SJCRH30 (cell line): ENCODE measurements at regions not wholly inside any gene's neighbourhood (a gene's known extent, or its start where the extent isn't known, plus 50 kb on each side); places are given as distances from the start of the nearest gene placed in this dataset.
"Not testable (repeated sequence)": the region's sequence is repeated elsewhere in the genome, so short reads cannot be mapped to it uniquely, and the experiment has no call there.

Source experiments
- DNase-seq, 2 experiments: peaks; one replicate each; pipeline ENCODE4 v3.0.0-alpha.2; 2015 to 2020
- H3K27ac ChIP-seq: fragments of 250-450 bp; sonication (Bioruptor Pico); 2 replicates; pipeline ENCODE4 v1.5.1; 2020; ENCODE audit warnings: mild to moderate bottlenecking, moderate library complexity
- H3K27me3 ChIP-seq: fragments of 250-450 bp; sonication (Bioruptor Pico); 2 replicates; pipeline ENCODE4 v1.5.1; 2020; ENCODE audit warnings: mild to moderate bottlenecking, moderate library complexity
- H3K36me3 ChIP-seq: fragments of 250-450 bp; sonication (Bioruptor Pico); 2 replicates; pipeline ENCODE4 v1.5.1; 2020; ENCODE audit warnings: mild to moderate bottlenecking, moderate library complexity
- H3K4me1 ChIP-seq: fragments of 250-450 bp; sonication (Bioruptor Pico); 2 replicates; pipeline ENCODE4 v1.5.1; 2020; ENCODE audit warnings: mild to moderate bottlenecking, moderate library complexity
- H3K4me3 ChIP-seq: fragments of 250-450 bp; sonication (Bioruptor Pico); 2 replicates; pipeline ENCODE4 v1.5.1; 2020; ENCODE audit warnings: mild to moderate bottlenecking, moderate library complexity
- H3K9me3 ChIP-seq: fragments of 250-450 bp; sonication (Bioruptor Pico); replicated peaks from 2 replicates; pipeline ENCODE4 v1.5.1; 2020; ENCODE audit warnings: mild to moderate bottlenecking, moderate library complexity

GRCh38 chr20:54995553-54995952 is 520.2 kb downstream of the DOK5 start:
- Histone ChIP-seq H3K4me1 (no peaks in the 10 kb centered on the region), H3K4me3 (no peak overlapping the region), H3K9me3 (no peaks in the 10 kb centered on the region), H3K27me3 (peaks cover 7% of the 10 kb centered on the region), H3K36me3 (no peaks in the 10 kb centered on the region), H3K27ac (no peak overlapping the region)
- DNase-seq: no peak

DNA sequence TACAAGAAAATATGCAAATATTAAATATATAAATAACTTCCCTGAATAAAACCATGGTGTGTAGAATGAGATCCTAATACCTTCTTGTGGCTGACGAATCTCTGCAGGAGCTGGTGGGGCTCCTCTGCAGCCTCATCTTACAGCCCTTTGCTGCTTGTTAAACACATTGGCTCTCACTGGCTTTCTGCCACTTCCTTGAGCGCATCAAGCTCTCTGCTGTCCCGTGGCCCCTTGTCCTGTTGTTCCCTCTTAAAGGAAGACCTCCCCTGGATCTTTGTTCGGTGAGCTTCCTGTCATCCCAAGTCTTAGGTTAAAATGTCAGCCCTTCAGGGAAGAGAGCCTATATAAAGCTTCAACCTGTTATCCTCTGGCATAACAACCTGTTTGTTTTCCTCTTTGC is 519.6 kb downstream of the DOK5 start:
- peak in 1 of 2 experiments; percentile 16 for DNase-seq
- H3K27ac ChIP-seq: no peak overlapping the region
- no peaks in the 10 kb centered on the region for H3K9me3 ChIP-seq
- H3K36me3 ChIP-seq: no peaks in the 10 kb centered on the region
- peaks cover 7% of the 10 kb centered on the region for H3K27me3 ChIP-seq
- H3K4me3 ChIP-seq: no peak overlapping the region
- no peaks in the 10 kb centered on the region for H3K4me1 ChIP-seq

- no peak overlapping the region for H3K27ac ChIP-seq
- DNase-seq: no peak
- H3K9me3 ChIP-seq: no peaks in the 10 kb centered on the region
- H3K27me3 ChIP-seq: peaks cover 15% of the 10 kb centered on the region; the same call in 1 of the 2 replicates
- no peaks in the 10 kb centered on the region for H3K4me1 ChIP-seq
- no peak overlapping the region for H3K4me3 ChIP-seq
- no peaks in the 10 kb centered on the region for H3K36me3 ChIP-seq
Measured at GRCh38 chr20:54985091-54985490, 509.7 kb downstream of the DOK5 start.

GRCh38 chr20:54984104-54984448 is 508.7 kb downstream of the DOK5 start:
- Histone ChIP-seq H3K4me3 (no peak overlapping the region), H3K4me1 (no peaks in the 10 kb centered on the region), H3K27ac (no peak overlapping the region), H3K9me3 (no peaks in the 10 kb centered on the region), H3K27me3 (peaks cover 15% of the 10 kb centered on the region; the same call in 1 of the 2 replicates), H3K36me3 (no peaks in the 10 kb centered on the region)
- no peak for DNase-seq

- H3K36me3 ChIP-seq, DNase-seq, H3K27ac ChIP-seq, H3K4me1 ChIP-seq, H3K4me3 ChIP-seq, H3K9me3 ChIP-seq: not testable (repeated sequence)
- H3K27me3 ChIP-seq: peaks cover 15% of the 10 kb centered on the region; the same call in 1 of the 2 replicates
Measured at GRCh38 chr20:54983394-54984103, 508.2 kb downstream of the DOK5 start.

DNA sequence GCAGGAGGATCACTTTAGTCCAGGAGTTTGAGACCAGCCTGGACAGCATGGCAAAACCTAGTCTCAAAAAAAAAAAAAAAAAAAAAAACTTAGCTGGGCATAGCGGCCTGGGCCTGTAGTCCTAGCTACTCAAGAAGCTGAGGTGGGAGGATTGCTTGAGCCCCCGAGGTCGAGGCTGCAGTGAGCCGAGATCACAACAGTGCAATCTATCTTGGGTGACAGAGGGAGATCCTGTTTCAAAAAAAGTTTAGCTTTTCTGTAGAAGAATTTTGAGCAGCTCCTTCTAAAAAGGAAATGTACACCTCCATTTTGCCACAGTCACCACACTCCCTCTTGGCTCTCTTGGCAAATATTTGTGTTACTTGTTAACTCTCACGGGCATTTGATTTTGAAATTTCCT is 505.8 kb downstream of the DOK5 start:
- no peak overlapping the region for H3K27ac ChIP-seq
- no peak for DNase-seq
- H3K9me3 ChIP-seq: no peaks in the 10 kb centered on the region
- H3K36me3 ChIP-seq: no peaks in the 10 kb centered on the region
- no peak overlapping the region for H3K4me3 ChIP-seq
- H3K27me3 ChIP-seq: peaks cover 15% of the 10 kb centered on the region; the same call in 1 of the 2 replicates
- no peaks in the 10 kb centered on the region for H3K4me1 ChIP-seq

- Histone ChIP-seq H3K4me3 (no peak overlapping the region), H3K27me3 (peaks cover 15% of the 10 kb centered on the region; the same call in 1 of the 2 replicates), H3K36me3 (no peaks in the 10 kb centered on the region), H3K27ac (no peak overlapping the region), H3K4me1 (no peaks in the 10 kb centered on the region), H3K9me3 (no peaks in the 10 kb centered on the region)
- peak in 1 of 2 experiments; percentile 61 for DNase-seq
Measured at GRCh38 chr20:54980103-54980960, 504.9 kb downstream of the DOK5 start.

DNA sequence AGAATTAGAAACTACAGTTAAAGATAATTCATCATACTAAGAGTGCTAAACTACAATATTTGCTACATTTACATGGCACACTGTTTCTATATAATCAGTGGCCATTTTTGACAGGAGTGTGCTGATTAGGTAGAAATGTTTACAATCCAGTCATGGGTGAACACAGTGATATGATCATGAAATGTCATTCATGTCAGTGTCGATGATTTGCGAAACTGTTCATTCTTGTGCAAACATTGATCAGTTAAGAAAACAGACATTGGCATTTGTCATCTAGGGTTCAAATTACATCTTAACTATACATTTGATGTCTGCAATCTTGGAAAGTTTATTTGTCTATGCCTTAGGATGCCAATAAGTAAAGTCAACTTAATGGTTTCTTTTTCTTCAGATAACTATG is 474.9 kb downstream of the DOK5 start:
- no peak overlapping the region for H3K4me3 ChIP-seq

GRCh38 chr20:54941666-54942065 is 466.3 kb downstream of the DOK5 start:
- H3K9me3 ChIP-seq: no peaks in the 10 kb centered on the region
- H3K27me3 ChIP-seq: no peaks in the 10 kb centered on the region; the same call in 1 of the 2 replicates
- no peaks in the 10 kb centered on the region; the same call in 1 of the 2 replicates for H3K36me3 ChIP-seq
- DNase-seq: no peak
- no peak overlapping the region for H3K27ac ChIP-seq
- H3K4me1 ChIP-seq: no peaks in the 10 kb centered on the region
- no peak overlapping the region for H3K4me3 ChIP-seq

More for the DNA sequence above, 474.9 kb downstream of the DOK5 start:
- no peak for DNase-seq
- no peaks in the 10 kb centered on the region for H3K9me3 ChIP-seq
- H3K4me1 ChIP-seq: no peaks in the 10 kb centered on the region
- no peaks in the 10 kb centered on the region for H3K36me3 ChIP-seq
- no peak overlapping the region for H3K27ac ChIP-seq
- H3K27me3 ChIP-seq: no peaks in the 10 kb centered on the region; the same call in none of the 2 replicates

- H3K4me3 ChIP-seq: no peak overlapping the region
Measured at GRCh38 chr20:54940522-54940921, 465.1 kb downstream of the DOK5 start.

GRCh38 chr20:54938707-54939106 is 463.3 kb downstream of the DOK5 start:
- no peaks in the 10 kb centered on the region for H3K36me3 ChIP-seq
- H3K4me3 ChIP-seq: no peak overlapping the region
- no peak for DNase-seq
- H3K27ac ChIP-seq: no peak overlapping the region
- no peaks in the 10 kb centered on the region for H3K9me3 ChIP-seq
- no peaks in the 10 kb centered on the region for H3K4me1 ChIP-seq
- H3K27me3 ChIP-seq: no peaks in the 10 kb centered on the region; the same call in none of the 2 replicates

More at GRCh38 chr20:54940522-54940921, 465.1 kb downstream of the DOK5 start:
- H3K27me3 ChIP-seq: no peaks in the 10 kb centered on the region; the same call in none of the 2 replicates
- H3K27ac ChIP-seq: no peak overlapping the region
- H3K9me3 ChIP-seq: no peaks in the 10 kb centered on the region
- H3K4me1 ChIP-seq: no peaks in the 10 kb centered on the region
- no peak for DNase-seq
- no peaks in the 10 kb centered on the region; the same call in 1 of the 2 replicates for H3K36me3 ChIP-seq

GRCh38 chr20:54933212-54933904 is 458.0 kb downstream of the DOK5 start:
- no peaks in the 10 kb centered on the region for H3K9me3 ChIP-seq
- no peak for DNase-seq
- no peaks in the 10 kb centered on the region for H3K36me3 ChIP-seq
- H3K4me1 ChIP-seq: no peaks in the 10 kb centered on the region
- H3K27me3 ChIP-seq: peaks cover 8% of the 10 kb centered on the region
- H3K27ac ChIP-seq: no peak overlapping the region
- no peak overlapping the region for H3K4me3 ChIP-seq

DNA sequence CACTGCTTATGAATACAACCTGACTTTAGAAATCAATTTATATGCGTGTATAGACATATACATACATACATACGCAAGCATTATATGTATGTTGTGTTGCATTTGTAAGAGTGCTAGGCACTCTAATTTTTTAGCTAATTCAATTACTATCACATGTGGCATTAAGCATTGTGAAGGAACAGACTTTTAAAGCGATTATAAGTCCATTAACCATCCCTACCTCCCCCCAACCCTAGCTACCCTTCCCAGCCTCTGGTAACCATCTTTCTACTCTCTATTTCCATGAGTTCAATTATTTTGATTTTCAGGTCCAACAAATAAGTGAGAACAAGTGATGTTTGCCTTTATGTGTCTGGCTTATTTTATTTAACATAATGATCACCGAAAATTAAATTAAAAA is 453.8 kb downstream of the DOK5 start:
- H3K36me3 ChIP-seq: no peaks in the 10 kb centered on the region
- peaks cover 13% of the 10 kb centered on the region for H3K27me3 ChIP-seq
- no peak overlapping the region for H3K4me3 ChIP-seq
- H3K9me3 ChIP-seq: no peaks in the 10 kb centered on the region
- no peak for DNase-seq
- no peaks in the 10 kb centered on the region for H3K4me1 ChIP-seq
- H3K27ac ChIP-seq: no peak overlapping the region

DNA sequence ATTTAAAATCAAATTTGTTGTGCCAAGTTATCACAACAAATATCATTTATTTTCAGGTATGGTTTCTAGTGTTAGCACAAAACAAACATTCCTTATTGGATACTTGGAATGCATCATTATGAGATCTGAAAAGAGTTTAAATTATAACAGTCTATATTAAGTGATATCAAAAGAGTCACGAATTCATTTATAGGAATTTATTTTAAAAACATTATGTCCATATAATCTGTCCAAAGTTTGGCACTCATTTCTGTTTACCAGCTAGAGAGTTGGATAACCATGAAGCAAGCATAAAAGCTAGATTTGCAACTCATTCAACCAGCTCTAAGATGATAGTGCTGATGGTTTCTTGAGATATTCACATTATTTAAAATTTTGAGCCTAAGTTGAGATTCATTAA is 453.2 kb downstream of the DOK5 start:
- Histone ChIP-seq H3K36me3 (no peaks in the 10 kb centered on the region), H3K9me3 (no peaks in the 10 kb centered on the region), H3K4me1 (no peaks in the 10 kb centered on the region), H3K27me3 (peaks cover 13% of the 10 kb centered on the region), H3K27ac (no peak overlapping the region), H3K4me3 (no peak overlapping the region)
- no peak for DNase-seq

DNA sequence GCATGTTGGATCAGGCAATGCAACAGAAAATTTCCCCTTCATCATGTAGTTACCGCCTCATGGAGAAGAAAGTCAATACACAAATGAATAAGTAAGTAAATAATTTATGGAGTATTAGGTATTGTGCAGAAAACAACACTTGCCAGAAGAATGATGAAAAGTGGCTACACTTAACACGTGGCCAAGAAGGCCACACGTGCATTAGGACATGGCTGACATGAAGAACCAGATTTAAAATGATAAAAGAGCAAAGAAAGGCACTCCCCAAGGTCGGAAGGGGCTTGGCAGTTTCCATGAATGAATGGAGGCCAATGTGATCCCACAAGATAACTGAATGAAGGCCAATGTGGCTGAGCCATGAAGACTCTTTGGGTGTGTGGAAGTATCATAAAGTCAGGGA is 447.2 kb downstream of the DOK5 start:
- H3K9me3 ChIP-seq: no peaks in the 10 kb centered on the region

More for the DNA sequence above, 447.2 kb downstream of the DOK5 start:
- Histone ChIP-seq H3K4me1 (no peaks in the 10 kb centered on the region), H3K27ac (no peak overlapping the region), H3K36me3 (no peaks in the 10 kb centered on the region), H3K4me3 (no peak overlapping the region), H3K27me3 (peaks cover 7% of the 10 kb centered on the region; the same call in 1 of the 2 replicates)
- DNase-seq: no peak
